ENCODE measurements at regions not wholly inside any gene's neighbourhood (a gene's known extent, or its start where the extent isn't known, plus 50 kb on each side); places are given as distances from the start of the nearest gene placed in this dataset.

DNA sequence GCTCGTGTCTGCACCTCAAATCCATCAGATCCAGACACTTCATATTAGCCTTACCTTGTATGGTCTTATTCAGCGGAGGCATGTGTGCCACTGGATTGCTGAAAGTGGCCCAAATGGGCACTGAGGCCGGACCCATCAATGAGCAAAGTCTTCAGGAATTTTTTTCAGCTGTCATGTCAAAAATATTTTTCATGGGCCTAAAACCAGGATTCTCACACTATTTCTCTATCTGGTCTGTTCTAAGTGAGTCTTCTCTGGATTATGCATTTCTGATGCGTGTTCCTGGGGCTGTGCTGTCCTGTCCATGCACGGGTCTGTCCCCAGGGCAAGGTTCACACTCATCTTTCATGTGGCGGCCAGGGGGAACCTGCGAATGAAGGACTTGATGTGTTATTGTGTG is 94.6 kb downstream of the KCNA5 start:
- Mint-ChIP-seq H3K27ac (no peak overlapping the region), H3K4me3 (no peak overlapping the region), H3K4me1 (no peaks in the 10 kb centered on the region), H3K9me3 (peaks cover 4% of the 10 kb centered on the region), H3K27me3 (peaks cover 15% of the 10 kb centered on the region), H3K36me3 (ENCODE audit: low read depth) (no peaks in the 10 kb centered on the region)
- no peak for DNase-seq
- intact Hi-C loops (cut with micrococcal nuclease) = no loop called here

GRCh38 chr12:5138845-5139244 is 95.2 kb downstream of the KCNA5 start:
- Mint-ChIP-seq H3K36me3 (ENCODE audit: low read depth) (no peaks in the 10 kb centered on the region), H3K4me1 (no peaks in the 10 kb centered on the region), H3K27me3 (peaks cover 13% of the 10 kb centered on the region), H3K9me3 (peaks cover 4% of the 10 kb centered on the region), H3K4me3 (no peak overlapping the region), H3K27ac (no peak overlapping the region)
- no peak for DNase-seq
- intact Hi-C loops (cut with micrococcal nuclease) = no loop called here

DNA sequence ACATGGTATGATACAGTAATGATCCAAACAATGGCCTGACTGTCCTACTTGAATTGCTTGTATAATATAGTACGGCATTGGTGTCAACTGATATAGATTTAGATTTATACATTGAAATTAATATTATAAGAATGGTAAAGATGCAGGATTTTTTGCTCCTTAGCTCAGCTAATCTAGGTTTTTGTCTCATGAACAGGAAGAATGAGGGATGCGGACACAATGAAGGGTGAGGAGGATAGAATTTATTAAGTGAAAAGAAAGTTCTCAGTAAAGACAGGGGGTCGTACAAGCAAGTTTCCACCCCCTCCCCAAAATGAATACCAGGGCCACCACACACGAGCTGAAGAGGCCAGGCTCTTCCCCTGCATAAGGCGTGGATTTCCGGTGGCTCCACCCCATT is 96.1 kb downstream of the KCNA5 start:
- no peak for DNase-seq
- Mint-ChIP-seq H3K36me3 (ENCODE audit: low read depth) (no peaks in the 10 kb centered on the region), H3K27ac (no peak overlapping the region), H3K27me3 (peaks cover 9% of the 10 kb centered on the region), H3K4me1 (no peaks in the 10 kb centered on the region), H3K4me3 (no peak overlapping the region), H3K9me3 (peaks cover 4% of the 10 kb centered on the region)
- intact Hi-C loops (cut with micrococcal nuclease) = no loop called here

- Mint-ChIP-seq H3K27me3 (peaks cover 7% of the 10 kb centered on the region), H3K4me1 (no peaks in the 10 kb centered on the region), H3K4me3 (no peak overlapping the region), H3K27ac (no peak overlapping the region), H3K36me3 (ENCODE audit: low read depth) (no peaks in the 10 kb centered on the region), H3K9me3 (peaks cover 4% of the 10 kb centered on the region)
- intact Hi-C loops (cut with micrococcal nuclease) = no loop called here
- no peak for DNase-seq
Observed at GRCh38 chr12:5140190-5140589, 96.5 kb downstream of the KCNA5 start.

DNA sequence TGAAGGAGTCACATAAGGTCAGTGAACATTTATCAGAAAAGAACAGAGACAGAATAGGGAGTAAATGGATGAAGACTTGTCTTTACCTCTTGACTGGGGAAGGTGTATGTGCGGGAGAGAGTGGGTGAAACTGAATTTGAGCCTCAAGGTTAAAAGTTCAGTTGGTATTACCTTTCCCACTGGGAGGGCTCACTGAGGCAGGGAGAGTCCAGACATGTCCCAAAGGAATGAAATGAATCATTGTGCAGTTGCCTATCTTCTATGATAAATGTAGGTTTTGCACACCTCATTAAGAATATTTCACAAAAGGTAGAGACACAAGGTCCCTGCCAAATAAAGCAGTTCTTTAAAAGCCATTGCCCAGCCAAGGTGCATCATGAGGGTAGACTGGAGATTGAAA is 105.2 kb downstream of the KCNA5 start:
- Mint-ChIP-seq H3K27me3 (no peaks in the 10 kb centered on the region), H3K4me3 (no peak overlapping the region), H3K4me1 (no peaks in the 10 kb centered on the region), H3K27ac (no peak overlapping the region), H3K9me3 (no peaks in the 10 kb centered on the region), H3K36me3 (ENCODE audit: low read depth) (no peaks in the 10 kb centered on the region)
- intact Hi-C loops (cut with micrococcal nuclease) = no loop called here
- DNase-seq = no peak

- no peak for DNase-seq
- Mint-ChIP-seq H3K36me3 (ENCODE audit: low read depth) (no peaks in the 10 kb centered on the region), H3K27ac (no peak overlapping the region), H3K4me3 (no peak overlapping the region), H3K27me3 (no peaks in the 10 kb centered on the region), H3K4me1 (no peaks in the 10 kb centered on the region), H3K9me3 (no peaks in the 10 kb centered on the region)
- intact Hi-C loops (cut with micrococcal nuclease) = no loop called here
Observed at GRCh38 chr12:5154091-5154490, 110.4 kb downstream of the KCNA5 start.

GRCh38 chr12:5155866-5156265 is 112.2 kb downstream of the KCNA5 start:
- no peak overlapping the region for H3K27ac Mint-ChIP-seq
- intact Hi-C loops (cut with micrococcal nuclease) = no loop called here
- DNase-seq = no peak
- H3K27me3 Mint-ChIP-seq = no peaks in the 10 kb centered on the region
- H3K9me3 Mint-ChIP-seq = no peaks in the 10 kb centered on the region
- H3K4me1 Mint-ChIP-seq = no peaks in the 10 kb centered on the region
- no peak overlapping the region for H3K4me3 Mint-ChIP-seq
- no peaks in the 10 kb centered on the region for H3K36me3 Mint-ChIP-seq (ENCODE audit: low read depth)

- Mint-ChIP-seq H3K4me1 (no peaks in the 10 kb centered on the region), H3K9me3 (no peaks in the 10 kb centered on the region), H3K4me3 (no peak overlapping the region), H3K27me3 (peaks cover 4% of the 10 kb centered on the region), H3K27ac (no peak overlapping the region), H3K36me3 (ENCODE audit: low read depth) (no peaks in the 10 kb centered on the region)
- intact Hi-C loops (cut with micrococcal nuclease) = no loop called here
- no peak for DNase-seq
Observed at GRCh38 chr12:5160827-5161226, 117.1 kb downstream of the KCNA5 start.

DNA sequence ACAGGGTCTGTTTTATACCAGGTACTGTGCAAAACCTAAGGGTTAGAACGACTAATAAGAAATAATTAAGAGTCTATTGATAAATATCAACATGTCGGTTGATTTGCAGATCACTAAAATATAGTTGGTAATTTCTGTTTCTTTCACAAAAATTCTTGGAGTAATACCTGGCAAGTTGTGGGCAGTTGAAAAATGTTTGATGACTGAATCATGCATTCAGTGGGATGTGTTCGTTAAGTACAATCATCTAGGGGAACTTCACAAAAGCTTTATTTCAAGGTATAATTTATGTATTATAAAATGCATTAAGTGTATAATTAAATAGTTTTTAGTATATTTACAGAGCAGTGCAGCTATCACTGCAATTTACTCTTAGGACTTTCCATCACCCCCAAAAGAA is 120.0 kb downstream of the KCNA5 start:
- no peaks in the 10 kb centered on the region for H3K9me3 Mint-ChIP-seq
- intact Hi-C loops (cut with micrococcal nuclease) = no loop called here
- H3K27me3 Mint-ChIP-seq = peaks cover 4% of the 10 kb centered on the region
- DNase-seq = no peak
- no peaks in the 10 kb centered on the region for H3K36me3 Mint-ChIP-seq (ENCODE audit: low read depth)
- no peaks in the 10 kb centered on the region for H3K4me1 Mint-ChIP-seq
- no peak overlapping the region for H3K27ac Mint-ChIP-seq
- no peak overlapping the region for H3K4me3 Mint-ChIP-seq

- peaks cover 4% of the 10 kb centered on the region for H3K27me3 Mint-ChIP-seq
- H3K9me3 Mint-ChIP-seq = no peaks in the 10 kb centered on the region
- H3K36me3 Mint-ChIP-seq (ENCODE audit: low read depth) = no peaks in the 10 kb centered on the region
- no peaks in the 10 kb centered on the region for H3K4me1 Mint-ChIP-seq
- H3K27ac Mint-ChIP-seq = no peak overlapping the region
- no peak overlapping the region for H3K4me3 Mint-ChIP-seq
- DNase-seq = no peak
- intact Hi-C loops (cut with micrococcal nuclease) = no loop called here
Observed at GRCh38 chr12:5165296-5165970, 121.8 kb downstream of the KCNA5 start.

GRCh38 chr12:5166976-5167375 is 123.3 kb downstream of the KCNA5 start:
- no peak overlapping the region for H3K4me3 Mint-ChIP-seq
- no peaks in the 10 kb centered on the region for H3K4me1 Mint-ChIP-seq
- peaks cover 2% of the 10 kb centered on the region for H3K27me3 Mint-ChIP-seq
- no peaks in the 10 kb centered on the region for H3K36me3 Mint-ChIP-seq (ENCODE audit: low read depth)
- no peak overlapping the region for H3K27ac Mint-ChIP-seq
- no peaks in the 10 kb centered on the region for H3K9me3 Mint-ChIP-seq
- no peak for DNase-seq
- intact Hi-C loops (cut with micrococcal nuclease) = no loop called here

GRCh38 chr12:5168148-5168547 is 124.5 kb downstream of the KCNA5 start:
- H3K4me3 Mint-ChIP-seq = no peak overlapping the region
- no peak for DNase-seq
- H3K27me3 Mint-ChIP-seq = no peaks in the 10 kb centered on the region
- no peaks in the 10 kb centered on the region for H3K36me3 Mint-ChIP-seq (ENCODE audit: low read depth)
- intact Hi-C loops (cut with micrococcal nuclease) = no loop called here
- no peak overlapping the region for H3K27ac Mint-ChIP-seq
- no peaks in the 10 kb centered on the region for H3K9me3 Mint-ChIP-seq
- H3K4me1 Mint-ChIP-seq = no peaks in the 10 kb centered on the region

DNA sequence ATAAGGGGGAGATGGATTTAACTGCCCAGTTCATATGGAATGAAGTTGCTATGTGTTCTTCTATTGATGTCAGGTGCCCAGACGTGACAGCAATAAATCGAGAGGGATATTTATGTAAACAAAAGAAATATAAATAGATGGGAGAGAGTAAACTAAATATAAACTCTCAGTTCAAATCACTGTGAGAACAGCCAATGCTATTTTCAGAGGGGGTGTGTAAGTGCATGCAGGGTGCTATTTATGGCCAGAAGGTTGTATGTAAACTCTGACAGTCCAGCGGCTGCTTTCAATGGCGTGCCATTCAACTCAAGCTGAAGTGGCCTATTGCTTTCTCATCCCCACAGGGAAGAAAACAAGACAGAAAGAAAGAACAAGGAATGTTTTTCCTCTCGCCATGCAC is 127.2 kb downstream of the KCNA5 start:
- intact Hi-C loops (cut with micrococcal nuclease) = no loop called here
- H3K36me3 Mint-ChIP-seq (ENCODE audit: low read depth) = no peaks in the 10 kb centered on the region
- H3K9me3 Mint-ChIP-seq = no peaks in the 10 kb centered on the region
- H3K4me3 Mint-ChIP-seq = no peak overlapping the region
- no peak for DNase-seq
- no peaks in the 10 kb centered on the region for H3K27me3 Mint-ChIP-seq
- peaks cover under 1% of the 10 kb centered on the region for H3K4me1 Mint-ChIP-seq
- H3K27ac Mint-ChIP-seq = no peak overlapping the region

DNA sequence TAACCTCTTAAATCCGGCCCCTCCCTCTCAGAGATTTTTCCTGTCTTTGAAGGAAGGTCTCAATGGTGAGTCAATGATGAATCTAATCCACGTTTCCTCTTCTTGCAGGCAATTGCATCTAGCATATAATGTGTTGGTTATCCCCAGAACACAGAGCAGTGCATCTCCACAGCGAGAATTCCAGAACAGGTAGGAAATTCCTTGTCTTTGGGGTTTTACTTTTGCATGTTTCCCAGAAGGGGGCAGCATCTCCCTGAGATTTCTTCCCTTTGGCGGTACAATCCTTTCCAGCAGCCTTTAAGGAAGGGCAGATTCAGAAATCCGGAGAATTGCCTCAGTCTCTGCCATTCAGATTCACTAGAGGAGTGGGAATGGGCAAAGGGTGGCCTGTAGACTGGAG is 128.0 kb downstream of the KCNA5 start:
- Mint-ChIP-seq H3K9me3 (no peaks in the 10 kb centered on the region), H3K36me3 (ENCODE audit: low read depth) (no peaks in the 10 kb centered on the region), H3K4me3 (no peak overlapping the region), H3K4me1 (peaks cover 3% of the 10 kb centered on the region), H3K27ac (no peak overlapping the region), H3K27me3 (no peaks in the 10 kb centered on the region)
- DNase-seq = no peak
- intact Hi-C loops (cut with micrococcal nuclease) = no loop called here

DNA sequence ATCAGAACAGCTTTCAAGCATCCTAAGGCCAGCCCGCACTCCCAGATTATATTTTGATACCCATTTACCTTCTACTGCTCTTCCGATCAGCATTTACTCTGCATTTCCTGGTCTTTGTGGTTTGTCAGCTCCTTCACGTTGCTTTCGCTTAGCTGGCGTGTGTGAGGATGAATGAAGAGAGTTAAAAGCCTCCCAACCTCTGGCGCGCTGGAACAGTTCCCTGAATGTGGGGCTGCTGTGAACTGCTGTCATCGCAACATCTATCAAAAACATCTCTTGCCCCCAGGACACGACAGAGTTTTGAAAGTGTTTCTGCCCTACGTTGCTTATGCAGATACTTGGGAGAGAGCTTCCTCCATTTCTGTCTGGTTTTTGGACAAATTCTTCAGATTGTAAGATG is 129.2 kb downstream of the KCNA5 start:
- Mint-ChIP-seq H3K27me3 (no peaks in the 10 kb centered on the region), H3K9me3 (no peaks in the 10 kb centered on the region), H3K27ac (no peak overlapping the region), H3K4me1 (peaks cover 3% of the 10 kb centered on the region), H3K36me3 (ENCODE audit: low read depth) (no peaks in the 10 kb centered on the region), H3K4me3 (no peak overlapping the region)
- DNase-seq = no peak
- intact Hi-C loops (cut with micrococcal nuclease) = no loop called here

Measured in activated CD4-positive, alpha-beta T cell treated with anti-CD3 and anti-CD28 coated beads, Interleukin-2, amount 10 ng/mL, durations not matched to agents 24 days and 14 days (primary cell).